Tongue (tissue), 1 donor: ENCODE measurements at regions not wholly inside any gene's neighbourhood (a gene's known extent, or its start where the extent isn't known, plus 50 kb on each side); places are given as distances from the start of the nearest gene placed in this dataset.
"Not testable (repeated sequence)": the region's sequence is repeated elsewhere in the genome, so short reads cannot be mapped to it uniquely, and the experiment has no call there.

Experiments
- DNase-seq: peaks from one replicate; pipeline ENCODE4 v3.0.0-alpha.2; 2015

GRCh38 chr2:217622205-217623060, 380.4 kb downstream of the TNS1 start:
- DNase-seq, result peak; percentile 96

DNA sequence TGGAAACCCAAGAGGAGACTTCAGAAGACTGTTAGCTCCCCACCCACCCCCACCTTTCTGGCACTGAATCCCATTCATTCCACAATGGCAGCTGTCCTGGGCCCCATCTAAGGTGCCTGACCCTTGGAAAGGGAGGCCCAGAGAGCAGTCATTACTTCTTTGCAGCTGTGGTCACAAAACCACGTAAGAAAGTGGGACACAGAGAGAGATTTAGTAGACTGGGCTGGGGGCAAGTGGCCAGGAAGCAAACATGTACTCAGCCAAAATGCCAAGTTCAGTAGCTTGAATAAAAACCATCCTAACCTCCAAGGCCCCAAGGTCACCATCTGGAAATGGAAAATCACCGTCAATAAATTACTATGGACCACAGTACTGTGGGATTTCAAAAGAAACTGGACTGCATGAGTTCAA, 381.4 kb downstream of the TNS1 start:
- no peak for DNase-seq

DNA sequence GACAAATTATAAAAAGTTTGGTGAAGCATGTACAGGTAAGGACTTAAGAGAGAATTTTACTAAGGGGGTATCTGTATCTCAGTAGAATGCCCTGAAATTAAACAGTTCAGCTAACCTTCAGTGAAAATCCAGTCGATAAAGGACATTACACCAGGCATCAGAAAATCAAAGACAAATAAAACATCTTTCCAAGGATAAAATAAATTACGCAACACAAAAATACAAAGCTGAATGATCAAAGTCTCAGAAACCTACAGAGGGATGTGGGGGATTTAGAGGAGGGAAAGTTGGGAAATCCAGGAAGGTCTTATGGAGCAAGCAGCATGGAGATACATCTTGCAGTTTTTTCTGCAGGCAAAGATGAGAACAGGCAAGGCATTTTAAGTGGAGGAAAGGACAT, 384.1 kb downstream of the TNS1 start:
- no peak for DNase-seq

GRCh38 chr2:217617616-217618022, 385.2 kb downstream of the TNS1 start:
- DNase-seq, result peak; percentile 70

DNA sequence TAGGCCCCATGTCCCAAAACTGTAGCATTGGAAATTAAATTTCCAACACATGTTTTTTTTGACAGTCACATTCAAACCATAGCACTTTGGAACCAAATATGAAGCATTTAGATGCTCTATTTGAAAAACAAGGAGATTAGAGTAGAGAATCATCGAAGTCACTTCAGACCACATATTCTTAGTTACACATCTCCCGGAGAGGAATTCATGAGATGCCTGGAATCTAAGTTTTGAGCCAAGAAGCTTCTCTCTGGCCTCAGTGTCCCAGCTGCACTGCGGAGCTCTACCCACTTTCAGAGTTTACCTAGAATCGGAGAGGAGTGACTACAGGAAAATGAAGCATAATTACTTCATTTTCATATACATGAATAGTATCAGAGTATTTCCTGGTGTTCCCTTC, 385.9 kb downstream of the TNS1 start:
- DNase-seq, result no peak

GRCh38 chr2:217615171-217615570, 387.6 kb downstream of the TNS1 start:
- peak; percentile 56 for DNase-seq

DNA sequence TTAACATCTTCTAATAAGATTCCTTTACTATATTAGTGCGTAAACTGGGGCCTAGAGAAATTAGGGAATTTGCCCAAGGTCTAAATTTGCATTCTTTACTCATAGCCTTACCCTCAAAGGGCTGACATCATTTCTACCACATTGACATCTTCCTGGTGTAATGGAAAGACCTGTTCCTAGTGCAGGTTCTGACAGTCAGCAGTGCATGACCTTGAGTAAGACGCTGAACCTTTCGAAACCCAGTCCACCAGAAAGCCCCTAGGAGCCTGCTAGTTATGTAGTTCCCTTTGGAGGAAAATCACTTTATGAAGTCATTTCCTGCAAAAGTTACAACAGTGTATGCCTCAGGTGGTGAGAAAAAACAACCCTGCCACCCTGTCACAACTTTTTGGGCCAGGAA, 388.3 kb downstream of the TNS1 start:
- DNase-seq, result no peak

DNA sequence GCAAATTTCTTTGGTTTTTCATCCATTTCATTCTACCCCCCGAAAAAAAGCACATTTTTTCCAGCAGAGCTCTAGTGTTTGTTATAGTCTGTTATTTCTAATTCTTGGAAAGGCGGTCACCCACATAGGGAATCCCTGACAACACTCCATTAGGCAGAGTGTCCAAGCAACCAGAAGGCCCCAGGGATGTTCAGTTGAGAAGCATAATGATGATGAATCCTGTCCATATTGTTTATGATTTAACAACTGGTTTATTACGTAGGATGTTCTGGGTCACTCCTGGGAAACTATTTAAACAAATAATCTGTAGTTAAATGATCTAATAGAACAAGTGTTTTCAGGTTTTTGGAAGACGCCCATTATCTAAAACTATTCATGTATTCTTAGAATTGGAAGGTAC, 388.7 kb downstream of the TNS1 start:
- DNase-seq, result peak; percentile 68

DNA sequence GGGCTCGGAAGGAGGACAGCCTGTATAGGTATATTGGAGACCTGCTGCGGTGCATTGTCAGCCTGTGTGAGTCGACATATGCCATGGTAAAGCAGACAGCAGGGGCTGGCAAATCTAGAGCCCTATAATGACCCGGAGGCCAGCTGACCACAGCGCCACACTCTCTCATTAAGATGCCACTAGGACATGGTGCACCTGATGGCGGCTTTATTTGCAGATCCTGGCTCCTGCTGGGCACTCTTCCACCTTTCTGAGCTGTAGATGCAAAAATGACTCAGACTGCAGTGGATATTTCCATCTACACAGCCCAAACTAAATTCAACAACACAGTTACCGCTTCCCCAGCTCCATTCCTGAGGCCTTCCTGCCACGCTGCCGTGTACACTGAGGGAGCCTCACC, 389.9 kb downstream of the TNS1 start:
- no peak for DNase-seq

- DNase-seq, result no peak
Observed at GRCh38 chr2:217612211-217612610, 390.6 kb downstream of the TNS1 start.

- DNase-seq, result no peak
Observed at GRCh38 chr2:217611626-217612127, 391.1 kb downstream of the TNS1 start.

GRCh38 chr2:217611056-217611455, 391.7 kb downstream of the TNS1 start:
- DNase-seq, result no peak

DNA sequence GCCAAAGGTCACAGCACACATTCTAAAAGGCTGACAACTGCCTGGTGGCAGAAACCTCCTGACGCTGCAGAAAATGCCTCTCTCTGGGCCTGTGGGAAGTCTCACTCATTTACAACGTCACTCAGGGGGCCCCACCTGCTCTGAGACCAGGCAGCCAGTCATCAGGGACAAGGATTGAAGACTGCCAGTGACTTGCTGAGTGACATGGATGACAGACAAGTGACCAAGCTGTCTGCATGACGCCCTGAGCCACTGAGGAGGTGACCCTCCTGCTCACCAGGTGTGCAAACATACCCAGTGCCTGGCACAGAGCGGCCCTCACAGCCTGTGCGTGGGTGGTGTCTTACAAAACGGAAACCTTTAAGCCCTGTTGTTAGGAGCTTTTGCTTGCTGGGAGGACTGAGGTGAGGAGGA, 392.4 kb downstream of the TNS1 start:
- DNase-seq, result no peak

DNA sequence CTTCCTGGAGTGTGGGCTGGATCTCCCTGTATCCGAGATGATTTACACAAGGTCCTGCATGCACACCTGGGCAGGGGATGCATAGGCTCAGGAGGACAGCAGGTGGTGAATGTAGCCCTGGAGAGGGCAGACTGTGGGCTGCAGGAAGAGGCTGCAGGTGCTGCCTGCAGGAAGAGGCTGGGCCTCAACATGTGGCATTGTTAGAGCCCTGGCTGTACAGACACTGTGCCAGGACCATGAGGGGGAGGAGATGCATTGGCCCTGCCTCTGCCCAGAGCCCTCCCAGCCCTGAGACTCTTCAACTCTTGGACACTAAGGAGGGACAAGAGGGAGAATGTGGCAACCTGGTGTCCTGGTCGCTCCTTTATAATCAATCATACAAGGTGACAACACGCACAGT, 392.8 kb downstream of the TNS1 start:
- DNase-seq, result no peak

GRCh38 chr2:217606296-217606695, 396.5 kb downstream of the TNS1 start:
- DNase-seq, result no peak

- DNase-seq, result peak; percentile 66
Observed at GRCh38 chr2:217604527-217605194, 398.1 kb downstream of the TNS1 start.

- no peak for DNase-seq
Observed at GRCh38 chr2:217601601-217602000, 401.2 kb downstream of the TNS1 start.

DNA sequence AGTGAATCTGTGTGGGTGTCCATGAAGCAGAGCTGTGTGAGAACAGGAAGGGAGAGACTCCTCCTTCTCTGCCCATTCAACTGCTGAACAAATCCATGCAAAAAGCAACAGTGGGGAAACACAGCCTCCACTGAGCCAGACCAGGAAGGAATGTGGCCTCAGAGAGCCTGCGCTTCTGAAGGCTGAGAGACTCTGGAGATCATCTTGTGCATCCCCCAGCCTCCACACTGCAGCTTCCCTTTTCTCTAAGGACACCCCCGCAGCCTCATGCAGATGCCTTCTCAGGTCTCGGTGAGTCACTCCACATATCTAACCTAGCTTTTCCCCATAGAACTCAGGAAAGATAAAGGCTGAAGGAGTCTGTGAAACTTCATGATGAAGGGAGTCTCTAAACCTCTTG, 402.9 kb downstream of the TNS1 start:
- DNase-seq, result no peak

- no peak for DNase-seq
Observed at GRCh38 chr2:217597681-217598080, 405.1 kb downstream of the TNS1 start.

DNA sequence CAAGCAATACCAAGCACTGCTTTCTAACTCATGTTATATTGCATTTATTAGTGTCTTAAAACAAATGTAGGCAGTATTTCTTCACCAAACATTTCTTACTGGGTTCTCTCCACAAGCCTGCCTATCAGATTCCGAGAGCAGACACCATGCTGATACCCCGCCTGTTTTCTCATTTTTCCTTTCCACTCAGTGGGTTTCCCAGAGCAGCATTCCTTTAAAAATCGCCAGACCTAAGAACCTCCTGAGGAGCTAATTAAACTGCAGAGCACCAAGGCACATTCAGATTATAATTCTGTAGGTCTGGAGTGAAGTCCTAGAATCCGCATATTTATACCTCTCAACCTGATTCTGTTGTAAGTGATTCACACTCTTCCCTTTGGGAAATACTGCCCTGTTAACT, 405.6 kb downstream of the TNS1 start:
- no peak for DNase-seq

DNA sequence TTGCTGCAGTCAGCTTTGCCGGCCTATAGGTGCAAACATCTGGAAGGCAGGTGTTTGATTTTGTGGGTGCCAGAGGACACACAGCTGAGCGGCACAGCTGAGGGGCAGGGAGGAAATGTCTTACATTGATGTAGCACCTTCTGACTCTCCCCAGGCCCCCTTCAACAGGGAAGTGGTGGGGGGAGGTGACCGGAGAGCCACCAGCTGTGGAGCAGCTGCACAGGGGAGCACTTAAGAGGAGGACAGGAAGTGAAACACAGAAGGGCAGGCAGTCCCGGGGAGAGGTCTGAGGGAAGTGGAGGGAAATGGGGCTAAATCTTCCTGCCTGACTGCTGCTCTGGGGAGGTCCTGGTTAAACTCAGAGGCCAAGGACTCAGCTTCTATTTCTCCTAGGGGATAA, 409.1 kb downstream of the TNS1 start:
- peak; percentile 73 for DNase-seq

GRCh38 chr2:217588266-217588665, 414.5 kb downstream of the TNS1 start:
- no peak for DNase-seq

- DNase-seq, result peak; percentile 36
Observed at GRCh38 chr2:217585362-217585761, 417.4 kb downstream of the TNS1 start.

DNA sequence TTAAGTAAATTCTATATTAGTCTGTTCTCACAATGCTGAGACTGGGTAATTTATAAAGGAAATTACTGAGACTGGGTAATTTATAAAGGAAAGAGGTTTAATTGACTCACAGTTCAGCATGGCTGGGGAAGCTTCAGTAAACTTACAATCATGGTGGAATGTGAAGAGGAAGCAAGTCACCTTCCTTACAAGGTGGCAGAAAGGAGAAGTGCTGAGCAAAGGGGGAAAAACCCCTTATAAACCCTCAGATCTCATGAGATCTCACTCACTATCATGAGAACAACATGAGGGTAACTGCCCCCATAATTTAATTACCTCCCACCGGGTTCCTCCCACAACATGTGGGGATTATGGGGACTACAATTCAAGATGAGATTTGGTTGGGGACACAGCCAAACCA, 422.4 kb downstream of the TNS1 start:
- not testable (repeated sequence) for DNase-seq
